ENCODE measurements at regions not wholly inside any gene's neighbourhood (a gene's known extent, or its start where the extent isn't known, plus 50 kb on each side); places are given as distances from the start of the nearest gene placed in this dataset.
A peak's percentile ranks its signal among the peaks of the same experiment; 100 is the strongest.

DNA sequence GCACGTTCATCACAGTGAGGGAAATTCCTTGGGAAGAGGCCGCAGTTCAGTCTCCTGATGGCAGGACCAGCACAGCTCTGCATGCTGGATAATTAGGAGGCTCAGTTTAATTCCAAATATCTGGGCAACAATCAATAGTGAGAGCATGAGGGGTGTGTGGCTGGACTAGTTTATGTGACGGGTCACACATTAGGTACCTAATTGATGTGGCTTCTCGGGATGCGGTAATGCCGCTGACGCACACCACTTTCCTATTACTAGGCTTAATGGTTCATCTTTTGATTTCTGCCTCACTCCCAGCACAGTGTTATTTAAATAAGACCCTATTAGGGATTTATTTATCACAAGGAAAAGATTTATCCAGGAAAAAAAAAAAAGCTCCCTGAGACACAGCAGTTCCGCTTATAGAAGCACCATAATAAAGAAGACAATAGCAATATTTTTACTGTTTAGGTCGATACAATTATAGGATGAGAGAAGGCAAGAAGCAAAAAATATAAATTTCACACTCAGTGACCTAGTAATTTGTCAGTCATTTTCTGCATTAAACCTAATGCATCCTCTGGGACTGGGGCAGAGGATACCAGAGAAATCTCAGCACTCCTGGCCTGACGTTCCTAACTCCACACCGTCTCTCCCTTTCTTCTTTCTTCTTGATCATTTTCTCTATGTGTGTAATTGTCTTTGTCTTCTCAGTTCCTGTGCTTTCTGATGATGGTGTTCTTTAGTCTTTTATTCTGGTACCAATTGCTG, 264.7 kb upstream of the SLC14A2 start:
- DNase-seq: no peak

DNA sequence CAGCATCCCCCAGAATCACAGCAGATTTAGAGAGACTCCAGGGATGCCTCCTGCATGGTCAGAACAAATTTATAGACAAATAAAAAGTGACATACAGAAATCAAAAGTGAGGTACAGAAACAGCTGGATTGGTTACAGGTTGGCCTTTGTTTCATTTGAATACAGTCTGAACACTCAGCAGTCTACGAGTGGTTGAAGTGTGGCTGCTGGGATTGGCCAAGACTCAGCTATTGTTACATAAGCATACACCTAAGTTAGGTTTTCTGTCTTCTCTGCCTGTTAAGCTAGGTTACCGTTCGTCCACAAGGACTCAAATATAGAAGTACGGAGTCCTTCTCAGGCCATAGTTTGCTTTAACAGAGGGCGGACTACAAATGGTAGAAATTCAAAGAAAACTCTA, 262.4 kb upstream of the SLC14A2 start:
- no peak for DNase-seq

DNA sequence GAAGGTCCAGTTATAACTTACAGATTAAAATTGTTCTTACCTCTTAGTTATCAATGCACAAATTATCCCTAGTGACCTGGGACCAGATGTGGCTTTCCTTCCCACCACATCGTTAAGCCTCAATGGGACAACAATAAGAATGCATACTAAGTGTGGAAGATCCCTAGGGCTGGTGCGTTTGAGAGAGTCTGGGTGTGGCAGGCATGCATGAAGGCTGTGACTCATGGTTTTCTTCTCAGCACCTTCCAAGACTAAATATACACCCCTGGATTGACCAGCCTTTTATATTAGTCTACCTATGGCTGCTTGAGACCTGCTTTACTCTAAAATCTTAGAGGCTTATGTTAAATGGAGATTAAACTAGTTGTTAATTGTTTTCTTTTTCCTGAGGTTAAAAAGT, 261.7 kb upstream of the SLC14A2 start:
- DNase-seq: no peak

DNA sequence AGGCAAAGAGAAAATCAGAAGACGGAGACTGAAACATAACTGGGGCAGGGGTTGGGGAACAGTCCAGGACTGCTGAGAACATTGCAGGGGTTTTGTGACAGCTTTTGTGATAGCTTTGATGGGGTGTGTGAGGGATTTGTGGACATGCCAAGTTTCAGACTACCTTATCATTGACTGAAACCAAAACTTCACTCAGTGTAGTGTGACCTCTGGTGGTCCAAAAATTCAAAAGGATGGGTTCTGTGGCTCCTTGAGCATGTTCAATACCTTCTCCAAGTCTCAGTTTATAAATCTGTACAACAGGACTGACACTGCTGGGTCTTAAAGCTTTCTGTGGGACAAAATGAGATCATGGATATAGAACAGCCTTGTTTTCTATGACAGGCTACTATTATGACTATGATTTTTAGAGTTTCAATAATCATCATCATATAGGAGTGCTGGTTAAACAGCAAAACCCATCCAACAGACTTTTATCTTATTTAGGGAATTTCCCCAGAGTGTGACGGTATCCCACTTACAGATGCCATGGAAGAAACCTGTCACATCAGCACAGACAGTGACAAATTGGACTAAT, 259.2 kb upstream of the SLC14A2 start:
- DNase-seq: no peak

DNA sequence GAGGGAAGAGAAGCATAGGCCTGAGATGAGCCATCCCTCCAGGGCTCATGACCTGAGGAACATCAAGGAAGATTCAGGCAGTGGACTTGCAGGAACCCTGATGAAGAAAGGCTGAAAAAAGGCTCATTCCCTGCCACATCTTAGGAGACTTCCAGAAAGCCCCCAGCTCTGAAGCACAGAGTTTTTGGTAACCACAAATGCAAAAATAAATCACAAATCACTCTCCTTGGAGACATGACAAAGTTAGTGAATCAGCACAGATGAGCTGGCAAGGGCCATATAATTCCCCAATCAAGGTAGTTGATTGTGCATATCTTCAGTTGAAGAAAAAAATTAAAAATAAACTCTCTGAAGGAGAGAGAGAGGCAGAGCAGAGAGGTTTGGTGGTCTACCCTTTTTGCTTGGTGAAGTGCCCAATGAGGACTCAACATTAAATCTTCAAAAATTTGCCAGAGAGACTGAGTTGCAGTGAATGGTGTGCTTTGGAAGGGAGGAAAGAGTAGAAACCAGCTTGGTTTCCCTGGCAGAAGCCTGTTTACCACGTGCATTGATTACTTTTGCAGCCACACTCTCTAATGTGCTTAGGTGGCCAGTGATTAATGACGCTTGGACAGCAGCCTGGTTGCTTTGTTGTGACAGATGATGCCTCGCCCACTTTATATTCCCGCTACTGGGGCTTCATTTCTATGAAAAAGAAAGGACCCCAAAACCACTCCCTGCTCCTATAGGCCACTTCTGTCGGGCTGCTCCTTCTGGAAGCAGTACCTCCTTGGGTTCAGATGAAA, 257.4 kb upstream of the SLC14A2 start:
- DNase-seq: no peak

DNA sequence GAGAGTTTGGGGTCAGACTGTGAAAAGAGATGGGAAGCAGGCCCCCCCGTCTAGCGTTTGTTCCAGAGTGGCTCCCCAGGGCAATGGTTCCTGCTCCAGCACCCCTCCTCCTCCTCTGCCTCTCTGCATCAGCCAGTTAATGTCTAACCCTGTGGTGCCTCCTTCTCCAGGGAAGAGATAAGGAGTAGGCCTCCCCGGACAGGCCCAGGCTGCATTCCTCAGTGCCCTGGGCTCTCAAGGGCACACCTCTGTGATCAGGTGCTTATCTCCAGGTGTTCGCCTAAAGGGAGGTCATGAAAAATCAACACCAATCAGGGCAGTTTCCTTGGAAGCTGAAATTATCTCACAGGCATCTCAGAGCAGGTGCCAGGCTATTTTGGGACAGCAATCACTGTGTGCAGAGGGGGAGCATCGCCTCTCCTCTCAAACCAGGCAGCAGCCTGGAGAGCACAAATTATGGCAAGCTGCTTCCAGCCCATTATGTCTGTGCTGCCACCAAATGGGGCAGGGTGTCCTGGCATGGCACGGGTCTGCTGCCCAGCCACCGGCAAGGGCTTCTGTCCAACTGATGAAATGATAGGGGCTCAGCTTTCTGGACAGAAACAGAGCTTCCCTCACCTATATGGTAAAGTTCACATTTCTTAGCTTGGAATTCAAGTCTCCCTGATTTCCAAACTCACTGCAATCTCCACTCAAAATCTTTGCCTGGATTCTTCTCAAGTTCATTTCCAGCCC, 255.8 kb upstream of the SLC14A2 start:
- no peak for DNase-seq

DNA sequence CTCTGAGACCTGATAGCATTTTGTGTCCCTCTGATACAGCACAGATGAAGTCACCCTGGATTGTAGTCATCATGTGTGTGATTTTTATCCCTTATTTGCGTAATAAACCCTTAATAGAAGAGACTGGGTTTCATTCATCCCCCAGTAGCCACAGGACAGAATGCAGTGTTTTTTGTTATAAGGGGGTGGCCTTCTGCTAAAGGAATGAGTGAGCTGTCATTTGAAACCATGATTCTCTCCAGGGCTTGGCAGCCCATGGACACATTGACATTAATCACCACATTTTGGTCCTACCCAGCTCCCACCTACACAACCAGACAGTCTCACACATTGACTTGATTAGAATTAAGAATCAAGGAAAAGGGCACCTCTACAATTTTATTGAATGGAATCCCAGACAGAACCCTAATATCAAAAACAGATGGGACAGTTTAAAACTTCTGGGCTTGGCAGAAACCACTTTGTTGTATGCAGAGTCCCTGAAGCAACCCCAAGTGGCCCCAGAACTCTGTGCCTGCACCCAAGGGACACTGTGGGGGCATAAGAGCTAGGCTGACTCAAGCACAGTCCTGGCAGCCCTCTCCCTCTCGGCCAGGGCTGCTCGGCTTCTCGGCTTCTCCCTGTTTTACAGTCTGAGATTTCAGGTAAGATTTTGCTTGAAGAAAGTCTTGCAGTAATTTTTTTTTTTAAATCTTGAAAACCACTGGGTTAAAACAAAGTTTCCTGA, 254.0 kb upstream of the SLC14A2 start:
- no peak for DNase-seq

DNA sequence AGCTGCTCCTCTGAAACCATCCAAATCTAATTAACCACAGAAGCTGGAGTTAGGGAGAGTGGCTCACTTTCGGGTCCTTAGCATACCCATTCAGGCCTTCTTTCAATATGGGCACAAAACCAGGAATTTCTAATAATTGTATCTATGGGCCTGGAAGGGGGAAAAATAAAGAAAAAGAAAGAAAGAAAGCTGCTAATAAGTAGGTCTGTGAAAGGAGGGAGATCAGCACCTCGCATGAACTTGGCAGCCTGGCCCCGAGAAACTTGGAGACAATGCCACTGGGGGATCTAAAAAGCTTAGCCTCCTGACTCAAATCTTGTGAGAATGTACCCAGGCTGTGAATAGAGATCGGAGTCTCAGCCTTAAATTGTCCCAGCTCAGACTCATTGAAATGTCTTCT, 252.1 kb upstream of the SLC14A2 start:
- no peak for DNase-seq

DNA sequence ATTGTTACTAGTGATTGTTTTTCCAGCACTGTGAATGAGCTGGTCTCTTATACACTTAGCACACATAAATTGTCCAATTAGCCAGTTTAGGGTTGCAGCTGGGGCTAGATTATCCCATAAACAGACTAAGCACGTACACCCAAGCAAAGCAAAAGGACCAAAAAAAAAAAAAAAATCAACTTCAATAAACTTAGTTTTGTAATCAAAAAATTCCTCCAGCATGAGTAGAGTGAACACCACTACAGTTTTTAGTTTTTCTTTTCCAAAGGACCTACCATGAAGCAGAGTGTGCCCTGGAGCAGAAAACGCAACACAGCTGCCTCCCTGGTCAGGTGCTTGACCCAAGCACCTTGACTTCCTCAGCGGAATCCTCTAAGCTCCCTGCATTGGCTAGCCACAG, 249.4 kb upstream of the SLC14A2 start:
- DNase-seq: no peak

DNA sequence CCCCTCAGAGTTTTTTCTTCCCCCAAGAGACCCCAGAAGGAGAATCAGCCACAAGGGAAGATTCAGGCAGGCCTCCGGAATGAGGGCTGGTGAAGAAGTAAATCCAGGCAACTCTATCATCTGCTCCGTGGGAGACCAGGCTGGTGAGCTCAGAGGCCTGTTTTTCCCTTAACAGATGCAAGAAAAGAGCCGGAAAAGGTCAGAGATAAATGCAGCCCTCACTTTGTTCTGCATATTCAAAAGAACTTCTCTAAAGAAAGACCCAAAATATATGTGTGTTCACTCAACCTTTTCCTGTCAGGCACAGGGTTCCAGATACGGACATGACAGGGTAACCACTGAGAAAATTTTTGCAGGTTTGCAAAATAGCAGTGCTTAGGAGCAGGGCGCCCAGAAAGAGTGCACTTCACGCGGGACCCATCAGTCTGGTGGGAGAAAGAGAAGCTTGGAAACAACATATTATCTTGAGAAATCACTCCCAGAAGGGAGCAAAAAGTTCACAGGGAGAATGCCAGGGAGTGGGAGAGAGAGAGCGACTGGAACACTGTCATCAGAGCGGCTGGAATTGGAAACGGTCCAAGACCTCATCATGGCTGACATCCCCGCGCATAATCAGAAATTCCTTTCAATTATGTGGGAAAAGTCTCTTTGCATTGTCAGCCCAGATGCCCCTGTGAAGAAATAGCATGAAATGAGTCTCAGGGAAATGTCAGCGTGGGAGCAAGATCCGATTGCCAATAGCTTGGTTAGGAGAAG, 244.8 kb upstream of the SLC14A2 start:
- no peak for DNase-seq

DNA sequence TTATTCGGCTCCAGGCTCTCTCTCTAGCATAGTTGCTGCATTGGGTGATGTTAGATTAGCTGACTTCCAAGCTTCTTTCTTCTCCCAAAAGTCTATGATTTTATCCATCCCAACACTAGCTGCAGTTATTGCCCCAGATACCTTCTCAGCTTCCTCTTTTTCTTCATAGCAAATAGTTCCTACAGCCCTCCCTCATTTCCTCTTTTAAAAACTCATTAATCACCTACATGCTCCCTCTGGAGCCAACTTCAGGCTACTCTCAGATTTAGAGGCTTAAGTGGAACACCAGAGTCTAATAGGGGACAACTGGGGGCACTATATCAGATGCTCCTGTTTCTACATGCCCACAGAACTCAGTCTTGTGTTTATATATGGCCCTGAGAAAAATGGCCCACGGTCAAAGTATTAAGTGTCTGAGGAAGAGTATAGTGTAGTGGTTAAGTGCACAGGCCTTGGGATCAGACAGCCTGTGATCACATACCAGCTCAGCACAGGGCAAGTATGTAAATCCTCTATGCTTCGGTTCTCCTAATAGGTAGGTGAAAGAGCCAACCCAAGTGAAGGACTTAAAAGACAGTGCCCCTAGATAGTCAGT, 241.9 kb upstream of the SLC14A2 start:
- no peak for DNase-seq

DNA sequence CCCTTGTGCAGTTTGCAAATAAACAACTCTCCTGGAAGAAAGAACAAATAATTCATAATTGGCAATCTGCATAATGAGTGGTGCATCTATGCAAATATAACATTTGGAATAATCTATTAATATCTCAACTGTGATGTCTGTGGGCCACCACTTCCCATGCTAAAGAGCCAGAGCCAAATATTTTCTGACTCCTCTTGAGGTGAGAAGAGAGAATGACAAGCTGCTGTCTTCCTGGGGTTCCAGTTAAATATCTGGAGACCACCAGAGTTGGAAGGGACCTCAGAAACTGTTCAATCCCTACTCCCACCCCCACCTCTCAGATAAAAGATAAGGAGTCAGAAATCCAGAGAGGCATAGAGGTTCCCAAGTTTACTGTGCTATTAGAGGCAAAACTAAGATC, 241.0 kb upstream of the SLC14A2 start:
- DNase-seq: no peak

DNA sequence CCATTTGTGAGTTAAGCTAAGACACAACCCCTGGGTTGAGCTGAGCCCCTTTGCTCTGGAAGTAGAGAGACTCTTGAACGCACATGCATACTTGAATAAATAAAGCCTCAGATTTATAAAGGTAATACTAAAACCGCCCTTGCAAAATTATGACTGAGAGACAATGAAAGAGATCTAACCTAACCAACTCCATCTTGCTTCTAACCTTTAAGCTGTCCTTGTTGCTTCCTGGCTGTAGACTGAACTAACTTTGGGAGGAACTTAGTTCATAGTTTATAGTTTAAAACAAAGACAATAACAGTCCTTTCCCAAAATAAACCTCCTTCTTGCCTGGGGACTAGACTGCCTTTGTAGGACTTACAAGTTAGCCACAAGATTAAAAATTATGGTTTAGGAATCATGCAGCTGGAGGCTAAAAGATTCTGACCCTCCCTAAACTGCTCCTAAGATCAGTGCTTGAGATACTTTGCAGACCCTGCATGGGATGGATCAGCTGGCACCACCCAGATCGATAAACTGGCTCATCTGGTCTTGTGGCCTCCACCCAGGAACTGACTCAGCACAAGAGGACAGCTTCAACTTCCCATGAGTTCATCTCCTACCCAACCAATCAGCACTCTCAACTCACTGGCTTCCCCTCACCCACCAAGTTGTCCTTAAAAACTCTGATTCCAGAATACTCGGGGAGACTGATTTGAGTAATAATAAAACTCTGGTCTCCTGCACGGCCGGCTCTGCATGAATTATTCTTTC, 240.2 kb upstream of the SLC14A2 start:
- DNase-seq: no peak

DNA sequence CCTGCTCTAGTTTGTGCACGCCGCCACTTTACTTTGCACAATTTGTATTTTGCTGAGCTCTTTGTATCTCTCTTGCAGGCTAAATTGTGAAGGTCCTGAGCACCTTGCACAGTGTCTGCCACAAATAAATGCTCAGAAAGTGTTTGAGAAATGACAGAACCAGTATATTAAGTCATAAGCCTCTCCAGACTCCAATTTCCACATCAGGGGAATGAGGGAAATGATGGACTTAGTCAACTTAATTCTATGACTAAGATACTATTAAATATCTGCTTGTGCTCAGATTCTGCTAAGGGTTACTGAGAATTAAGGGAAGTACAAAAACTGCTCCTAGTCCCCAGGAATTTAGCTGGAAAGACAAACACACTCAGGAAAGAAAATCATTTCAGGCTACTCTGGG, 239.1 kb upstream of the SLC14A2 start:
- no peak for DNase-seq

DNA sequence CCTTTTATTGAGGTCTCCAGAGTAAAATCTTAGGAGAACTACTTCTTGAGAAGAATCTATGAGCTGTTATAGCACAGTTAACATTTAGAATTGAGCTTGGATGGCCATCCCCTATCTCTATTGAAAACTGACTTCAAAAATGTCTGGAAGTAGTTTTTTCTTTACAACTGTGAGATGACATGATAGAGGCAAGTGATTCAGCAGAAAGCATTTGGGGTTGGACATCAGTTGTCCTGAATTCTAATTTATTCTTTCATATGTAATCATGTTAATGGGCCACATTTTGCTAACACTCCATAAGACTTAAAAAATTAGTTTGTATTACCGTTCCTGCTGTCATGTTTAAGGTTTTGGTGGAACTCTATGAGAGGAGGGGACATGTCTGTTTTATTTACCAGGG, 237.0 kb upstream of the SLC14A2 start:
- DNase-seq: no peak

DNA sequence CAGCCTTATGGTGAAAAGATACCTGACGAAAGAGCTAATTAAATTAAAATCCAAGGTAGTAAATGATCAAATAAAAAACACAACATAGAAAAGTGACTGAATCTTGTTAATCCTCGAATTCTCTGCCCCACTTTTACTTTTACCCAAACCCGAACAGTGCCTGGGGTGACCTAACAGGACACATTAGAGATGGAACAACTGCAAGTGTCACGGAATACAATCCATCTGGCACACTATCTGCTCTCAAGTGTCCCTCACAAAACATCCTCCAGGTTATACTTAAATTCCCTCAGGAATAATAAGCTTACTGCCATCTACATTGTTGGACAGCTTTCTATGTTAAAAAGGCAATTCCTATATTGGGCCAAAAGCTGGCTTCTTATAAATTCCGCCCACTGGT, 236.3 kb upstream of the SLC14A2 start:
- DNase-seq: no peak

DNA sequence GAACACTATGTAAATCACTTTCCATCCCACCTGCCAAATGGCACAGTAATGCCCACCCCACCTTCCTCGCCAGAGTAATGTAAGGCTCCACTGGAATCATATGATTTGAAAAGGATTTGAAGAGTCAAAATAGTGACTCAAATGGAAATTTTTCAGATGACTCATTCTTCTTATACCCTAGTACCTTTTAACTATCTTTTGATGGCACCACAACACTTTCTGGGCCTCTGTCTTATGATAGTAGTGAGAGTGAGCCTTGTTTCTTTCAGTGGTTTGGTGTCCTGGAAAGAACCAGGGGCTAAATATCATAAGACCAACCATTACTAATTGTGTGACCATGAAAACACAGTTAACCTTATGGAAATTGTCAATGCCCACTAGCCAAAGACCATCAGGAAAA, 235.4 kb upstream of the SLC14A2 start:
- no peak for DNase-seq

DNA sequence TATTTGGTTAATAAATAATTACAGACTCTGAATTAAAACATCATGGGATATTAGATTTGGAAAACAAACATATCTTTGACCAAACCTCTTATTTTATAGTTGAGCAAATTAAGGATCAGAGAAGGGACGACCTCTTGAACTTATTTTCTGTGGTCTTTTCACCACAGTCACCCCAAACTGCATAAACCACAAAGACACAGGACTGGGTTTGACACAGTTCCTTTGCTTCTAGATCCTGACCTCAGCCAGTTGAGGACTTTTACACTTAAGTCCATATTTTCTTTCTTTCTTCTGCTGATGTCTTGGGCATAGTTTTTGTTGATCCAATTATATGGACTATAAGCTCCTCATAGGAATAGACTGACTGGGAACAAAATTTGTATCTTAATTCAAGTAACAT, 234.0 kb upstream of the SLC14A2 start:
- no peak for DNase-seq

DNA sequence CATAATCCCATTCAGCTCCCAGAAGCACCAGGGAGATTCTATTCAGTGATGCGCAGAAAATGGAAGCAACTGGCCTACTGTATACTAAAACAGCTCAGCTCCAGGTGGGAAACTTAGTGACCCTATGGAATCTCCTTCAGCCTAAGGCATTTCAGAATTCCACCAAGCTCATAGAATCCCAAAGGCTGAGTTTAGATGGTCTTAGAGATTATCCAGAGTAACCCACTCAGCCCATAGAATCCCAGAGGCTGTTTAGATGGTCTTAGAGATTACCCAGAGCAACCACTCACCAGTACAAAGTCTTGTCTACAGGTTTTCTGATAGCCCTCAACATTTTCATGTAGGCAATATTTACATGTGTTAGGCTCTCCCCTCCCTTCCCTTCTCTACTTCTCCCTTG, 232.0 kb upstream of the SLC14A2 start:
- no peak for DNase-seq

DNA sequence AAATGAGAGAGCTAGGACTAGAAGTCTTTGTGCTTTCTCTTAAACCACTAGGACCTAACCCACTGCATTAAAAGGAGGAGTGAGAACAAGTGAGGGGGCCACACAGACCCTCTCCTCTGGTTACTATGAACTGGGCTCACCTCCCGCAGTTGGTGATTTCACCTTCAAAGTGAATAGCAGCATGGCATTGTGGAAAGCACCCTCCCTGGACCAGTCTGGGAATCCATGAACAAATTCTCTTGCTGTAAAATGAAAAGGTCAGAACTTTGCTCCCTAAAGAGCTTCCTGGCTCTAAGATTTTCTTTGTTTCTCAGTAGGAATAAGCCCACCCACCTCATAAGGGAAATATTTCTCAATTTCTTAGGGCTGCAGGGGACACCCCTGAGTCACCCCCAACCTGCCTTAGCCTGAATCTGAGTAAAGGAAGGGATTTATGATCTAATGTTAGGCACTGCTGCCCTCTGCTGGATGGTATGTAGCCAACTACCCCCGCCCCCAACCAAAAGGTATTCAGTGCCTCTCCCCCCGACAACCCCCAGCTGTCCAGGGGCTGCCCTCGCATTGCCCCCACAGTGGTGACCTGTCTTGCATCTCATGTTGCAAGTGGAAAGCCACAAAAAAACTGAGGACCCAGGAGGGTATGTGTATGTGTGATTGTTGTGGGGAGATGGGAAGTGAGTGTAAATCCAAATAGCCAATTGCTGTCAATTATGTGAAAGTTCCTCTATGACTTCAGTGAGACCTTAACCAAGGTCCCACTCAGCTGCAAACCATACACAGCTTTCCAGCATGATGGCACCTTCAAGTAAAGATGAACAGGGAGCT, 230.9 kb upstream of the SLC14A2 start:
- peak; percentile 64 for DNase-seq

Measured in stimulated activated CD8-positive, alpha-beta memory T cell treated with anti-CD3 and anti-CD28 coated beads, Interleukin-4, amount 100 ng/mL, for 48 hours (primary cell).